NCI-H2107 treated with DMSO at 0.1 percent for 48 hours (cell line): ENCODE measurements at regions not wholly inside any gene's neighbourhood (a gene's known extent, or its start where the extent isn't known, plus 50 kb on each side); places are given as distances from the start of the nearest gene placed in this dataset.

Source experiments
- DNase-seq: peaks from one replicate; lab custom pipeline; 2025; ENCODE audit not compliant: unreplicated experiment; lab: John Stamatoyannopoulos, UW

GRCh38 chr3:99240700-99241099 is 339.2 kb upstream of the DCBLD2 start:
- DNase-seq, result no peak

- no peak for DNase-seq
These were observed 335.1 kb upstream of the DCBLD2 start for GRCh38 chr3:99236576-99236975.

GRCh38 chr3:99232696-99233095 is 331.2 kb upstream of the DCBLD2 start:
- DNase-seq, result no peak

DNA sequence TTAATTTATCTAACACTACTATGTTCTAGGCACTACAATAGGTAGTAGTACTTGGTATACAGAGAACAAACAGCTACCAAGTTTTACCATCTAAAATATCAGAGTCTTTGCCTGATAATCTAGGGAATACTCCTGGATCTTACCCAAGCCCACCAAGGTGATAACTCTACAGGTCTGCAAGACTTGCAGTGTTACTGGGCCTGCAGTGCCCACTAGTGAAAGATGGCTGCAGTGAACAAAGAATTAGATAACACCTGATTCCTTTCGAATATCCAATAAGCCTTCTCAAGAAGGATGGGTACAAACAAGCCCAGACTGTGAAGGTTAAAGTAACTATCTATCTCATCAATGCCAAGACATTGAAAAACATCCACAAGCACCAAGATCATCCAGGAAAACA is 317.0 kb upstream of the DCBLD2 start:
- DNase-seq, result no peak

GRCh38 chr3:99212969-99213368 is 311.5 kb upstream of the DCBLD2 start:
- DNase-seq, result no peak

DNA sequence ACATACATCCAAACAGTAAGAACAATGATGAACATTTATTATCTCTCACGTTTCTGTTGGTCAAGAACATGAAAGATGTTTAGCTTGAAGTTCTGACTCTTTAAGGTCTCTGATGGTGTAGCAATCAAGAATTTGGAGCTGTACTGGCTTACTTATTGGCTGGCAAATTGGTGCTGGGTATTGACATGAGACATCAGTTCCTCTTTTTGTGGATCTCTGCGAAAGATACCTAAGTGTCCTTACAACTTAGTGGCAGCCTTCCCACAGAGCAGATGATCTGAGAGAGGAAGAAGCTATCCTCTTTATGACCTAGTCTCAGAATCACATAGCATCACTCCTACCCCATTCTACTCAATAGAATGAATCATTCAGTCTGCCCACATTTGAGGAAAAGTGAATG is 309.8 kb upstream of the DCBLD2 start:
- DNase-seq, result no peak

DNA sequence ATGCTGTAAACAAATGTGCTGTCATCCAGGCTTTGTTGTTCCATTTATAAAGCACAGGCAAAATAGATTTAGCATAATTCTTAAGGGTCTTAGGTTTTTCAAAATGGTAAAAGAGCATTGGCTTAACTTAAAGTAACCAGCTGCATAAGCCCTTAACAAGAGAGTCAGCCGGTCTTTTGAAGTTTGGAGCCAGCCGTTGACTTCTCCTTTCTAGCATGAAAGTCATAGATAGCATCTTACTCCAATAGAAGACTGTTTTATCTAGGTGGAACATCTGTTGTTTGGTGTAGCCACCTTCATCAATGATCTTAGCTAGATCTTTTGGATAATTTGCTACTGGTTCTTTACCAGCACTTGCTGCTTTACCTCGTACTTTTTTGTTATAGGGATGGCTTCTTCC is 297.5 kb upstream of the DCBLD2 start:
- no peak for DNase-seq

DNA sequence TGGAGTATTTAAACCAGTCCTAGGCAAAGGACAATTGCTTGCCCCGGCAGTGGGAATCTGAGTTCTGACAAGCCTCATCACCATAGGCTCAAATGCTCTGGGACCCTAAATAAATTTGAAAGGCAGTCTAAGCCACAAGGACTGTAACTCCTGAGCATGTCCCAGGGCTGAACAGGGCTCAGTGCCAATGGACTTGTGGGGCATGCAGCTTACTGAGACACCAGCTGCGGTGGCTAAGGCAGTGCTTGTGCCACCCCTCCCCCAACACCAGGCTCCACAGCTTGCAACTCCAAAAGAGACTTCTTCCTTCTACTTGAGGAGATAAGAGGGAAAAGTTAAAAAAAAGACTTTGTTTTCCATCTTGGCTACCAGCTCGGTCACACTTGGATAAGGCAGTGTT is 289.7 kb upstream of the DCBLD2 start:
- no peak for DNase-seq

DNA sequence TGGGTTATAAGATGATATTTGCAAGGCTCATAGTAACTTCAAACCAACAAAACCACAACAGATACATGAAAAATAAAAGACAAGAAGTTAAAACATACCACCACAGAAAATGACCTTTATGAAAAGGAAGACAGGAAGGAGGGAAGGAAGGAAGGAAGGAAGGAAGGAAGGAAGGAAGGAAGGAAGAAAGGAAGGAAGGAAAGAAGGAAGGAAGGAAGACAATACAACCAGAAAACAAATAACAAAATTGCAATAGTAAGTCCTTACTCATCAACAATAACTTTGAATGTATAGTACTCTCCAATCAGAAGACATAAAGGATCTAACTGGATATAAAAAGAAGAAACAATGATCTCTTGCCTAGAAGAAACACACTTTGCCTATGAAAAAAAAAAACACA is 287.4 kb upstream of the DCBLD2 start:
- DNase-seq, result no peak

DNA sequence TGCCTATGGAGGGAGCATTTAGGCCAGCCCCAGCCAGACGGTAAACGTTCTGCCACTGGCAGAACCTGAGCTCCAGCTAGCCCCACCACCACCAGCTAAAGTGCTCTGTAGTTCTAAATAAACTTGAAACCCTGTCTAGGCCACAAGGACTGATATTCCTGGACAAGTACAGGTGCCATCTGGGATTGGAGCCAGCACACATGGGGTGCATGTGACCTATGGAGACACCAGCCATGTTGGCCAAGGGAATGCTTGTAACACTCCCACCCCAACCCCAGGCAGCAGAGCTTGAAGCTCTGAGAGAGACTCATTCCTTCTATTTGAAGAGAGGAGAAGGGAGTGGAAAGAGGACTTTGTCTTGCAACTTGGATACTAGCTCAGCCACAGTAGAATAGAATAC is 284.5 kb upstream of the DCBLD2 start:
- no peak for DNase-seq

DNA sequence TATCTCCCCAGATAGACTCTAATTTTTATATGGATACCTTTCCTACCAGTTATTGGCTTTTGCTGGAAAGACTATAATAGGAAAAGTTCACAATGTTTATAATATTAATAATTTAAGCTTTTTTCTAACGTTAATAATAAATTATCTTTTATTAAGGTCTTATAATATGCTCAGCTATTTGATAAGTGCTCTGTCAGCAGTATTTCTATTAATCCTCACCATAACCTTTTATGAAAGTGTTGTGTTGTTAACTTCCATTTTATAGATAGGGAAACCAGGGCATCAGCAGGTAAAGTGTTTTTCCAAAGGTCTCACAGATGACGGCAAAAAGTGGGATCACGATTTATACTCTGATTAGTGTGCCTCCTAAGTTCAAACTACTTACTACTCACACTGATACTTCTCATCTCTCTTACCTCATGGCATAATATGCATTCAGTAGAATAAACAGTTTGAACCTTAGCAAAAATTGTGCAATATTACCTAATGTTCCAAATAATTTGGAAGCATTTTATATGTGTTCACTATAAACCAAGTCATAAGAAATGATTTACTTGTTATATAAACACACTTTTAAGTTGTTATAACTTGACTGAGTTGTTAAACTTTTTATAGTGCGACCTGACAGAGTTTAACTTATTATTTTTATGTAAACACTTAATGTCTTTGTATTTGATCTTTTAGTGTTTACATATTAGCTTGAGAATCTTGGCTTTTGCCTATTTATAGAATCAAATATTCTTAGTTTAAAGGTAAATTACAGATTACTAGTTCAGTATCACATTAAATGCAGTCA is 274.9 kb upstream of the DCBLD2 start:
- DNase-seq, result no peak

- no peak for DNase-seq
These were observed 273.8 kb upstream of the DCBLD2 start for GRCh38 chr3:99175276-99175812.

DNA sequence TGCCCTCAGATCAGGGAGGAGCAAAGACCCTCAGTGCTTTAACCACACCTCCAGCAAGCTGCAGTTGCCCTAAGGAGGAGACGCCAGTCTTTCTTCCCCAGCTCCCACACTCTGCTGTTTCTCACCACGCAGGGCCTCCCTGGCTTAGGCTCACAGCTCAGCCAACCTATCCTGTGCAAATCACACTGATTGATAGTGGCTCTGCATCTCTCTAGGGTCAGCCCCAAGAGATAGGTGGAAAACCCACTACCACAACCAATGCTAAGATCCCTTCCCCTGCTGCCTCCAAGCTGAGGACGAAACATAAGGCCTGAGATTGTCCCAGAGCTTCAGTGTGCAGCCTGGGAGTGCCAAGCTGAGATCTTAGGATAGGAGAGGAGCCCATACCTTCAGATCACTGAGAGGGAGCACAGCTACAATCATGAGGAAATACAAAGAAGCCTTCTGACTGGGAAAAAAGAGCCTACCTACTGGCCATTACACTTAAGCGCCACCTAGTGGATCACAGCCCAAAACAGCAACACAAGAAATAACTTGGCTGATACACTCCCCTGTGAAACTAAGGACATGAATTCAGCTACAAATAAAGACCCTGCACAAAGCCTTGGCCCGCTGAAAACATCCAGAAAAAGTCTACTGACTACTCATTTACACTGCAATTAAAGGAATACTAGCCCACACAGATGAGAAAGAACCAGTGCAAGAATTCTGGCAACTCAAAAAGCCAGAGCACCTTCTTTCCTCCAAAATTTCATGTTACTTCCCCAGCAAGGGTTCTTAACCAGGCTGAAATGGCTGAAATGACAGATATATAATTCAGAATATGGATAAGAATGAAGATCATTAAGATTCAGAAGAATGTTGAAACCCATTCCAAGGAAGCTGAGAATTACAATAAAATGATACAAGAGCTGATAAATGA is 271.5 kb upstream of the DCBLD2 start:
- no peak for DNase-seq

DNA sequence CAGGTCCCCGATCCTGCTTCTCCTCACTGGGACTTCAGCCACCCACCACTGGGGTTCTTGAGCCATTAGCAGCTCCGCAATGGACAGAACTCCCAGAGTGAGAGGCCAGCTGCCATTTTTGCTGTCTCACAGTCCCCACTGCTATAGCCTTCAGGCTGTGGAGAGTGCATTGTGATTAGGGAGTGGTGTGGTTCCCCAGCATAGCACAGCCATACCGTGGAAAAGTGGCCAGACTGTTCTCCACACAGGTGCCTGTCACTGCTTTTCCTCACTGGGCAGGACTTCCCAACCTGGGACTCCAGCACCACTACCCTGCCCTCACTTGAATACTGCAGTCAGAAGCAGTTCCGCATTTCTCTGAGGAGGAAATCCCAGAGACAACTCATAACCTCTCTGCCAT is 270.3 kb upstream of the DCBLD2 start:
- DNase-seq, result no peak

DNA sequence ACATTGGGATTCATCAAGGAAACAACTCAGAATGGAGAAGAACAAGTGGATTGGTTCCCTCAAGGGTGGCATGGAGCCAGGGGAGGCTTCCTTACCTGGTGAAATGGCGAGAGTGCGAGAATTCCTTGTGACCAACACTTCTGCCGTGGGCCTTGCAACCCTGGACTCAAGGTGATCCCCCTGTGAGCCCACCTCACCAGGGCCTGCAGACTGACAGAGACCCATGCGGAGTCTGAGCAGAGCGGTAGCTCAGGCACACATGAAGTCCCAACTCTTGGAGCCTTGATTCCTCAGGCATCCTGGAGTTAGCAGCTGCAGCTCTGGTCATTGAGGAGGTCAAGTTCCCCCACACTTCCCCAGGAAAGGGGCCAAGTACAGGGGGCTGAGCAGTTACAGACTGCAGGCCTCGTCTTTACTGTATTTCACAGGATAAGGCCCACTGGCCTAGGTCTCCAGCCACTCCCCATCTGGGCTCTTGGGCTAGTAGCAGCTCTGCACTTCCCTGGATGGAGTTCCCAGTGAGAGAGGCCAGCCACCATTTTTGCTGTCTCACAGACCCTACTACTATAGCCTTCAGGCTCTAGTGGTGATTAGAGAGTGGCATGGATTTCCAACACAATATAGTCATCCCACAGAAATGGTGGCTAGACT is 269.5 kb upstream of the DCBLD2 start:
- no peak for DNase-seq

DNA sequence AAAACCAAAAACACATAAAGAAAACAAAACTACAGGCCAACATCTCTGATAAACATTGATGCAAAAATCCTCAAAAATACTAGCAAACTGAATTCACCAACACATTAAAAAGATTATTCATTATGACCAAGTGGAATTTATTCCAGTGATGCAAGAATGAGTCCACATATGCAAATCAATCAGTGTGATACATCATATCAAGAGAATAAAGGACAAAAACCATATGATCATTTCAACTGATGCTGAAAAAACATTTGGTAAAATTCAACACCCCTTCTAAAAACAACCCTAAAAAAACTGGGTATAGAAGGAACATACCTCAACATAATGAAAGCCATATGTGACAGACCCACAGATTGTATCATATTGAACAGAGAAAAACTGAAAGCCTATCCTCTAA is 265.6 kb upstream of the DCBLD2 start:
- no peak for DNase-seq

GRCh38 chr3:99163314-99163713 is 261.8 kb upstream of the DCBLD2 start:
- DNase-seq, result no peak

DNA sequence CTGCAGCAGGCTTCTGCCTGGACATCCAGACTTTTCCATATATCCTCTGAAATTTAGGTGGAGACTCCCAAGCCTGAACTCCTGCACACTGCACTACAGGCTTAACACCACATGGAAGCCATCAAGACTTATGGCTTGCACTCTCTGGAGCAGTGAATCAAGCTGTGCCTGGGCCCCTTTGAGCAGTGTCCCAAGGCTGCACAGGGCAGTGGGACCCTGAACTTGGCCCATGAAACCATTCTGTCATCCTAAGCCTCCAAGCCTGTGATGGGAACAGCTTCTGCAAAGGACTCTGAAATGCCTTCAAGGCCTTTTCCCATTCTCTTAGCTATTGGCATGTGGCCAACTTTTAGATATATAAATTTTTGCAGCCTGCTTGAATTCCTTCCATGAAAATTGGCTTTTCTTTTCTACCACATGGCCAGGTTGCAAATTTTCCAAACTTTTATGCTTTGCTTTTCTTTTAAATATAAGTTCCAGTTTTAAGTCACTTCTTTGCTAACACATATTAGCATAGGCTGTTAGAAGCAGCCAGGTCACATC is 257.8 kb upstream of the DCBLD2 start:
- DNase-seq, result no peak

- DNase-seq, result no peak
These were observed 243.5 kb upstream of the DCBLD2 start for GRCh38 chr3:99145031-99145430.

- no peak for DNase-seq
These were observed 242.0 kb upstream of the DCBLD2 start for GRCh38 chr3:99143493-99143892.

GRCh38 chr3:99134986-99135385 is 233.5 kb upstream of the DCBLD2 start:
- no peak for DNase-seq
